H1 (cell line): ENCODE measurements at regions not wholly inside any gene's neighbourhood (a gene's known extent, or its start where the extent isn't known, plus 50 kb on each side); places are given as distances from the start of the nearest gene placed in this dataset.

Source experiments
- BCL11A ChIP-seq, 2 experiments: IDR thresholded peaks; one replicate each; pipeline ENCODE4 v1.6.1; 2011; ENCODE audit warnings: low read depth in 2 of 2, low read length in 2 of 2, mild to moderate bottlenecking in 2 of 2
- POLR2A ChIP-seq, 2 experiments: IDR thresholded peaks; 1 replicate in 1 of 2; 2 replicates in 1 of 2; pipeline ENCODE4 v1.6.1; 2011; ENCODE audit warnings: low read depth in 2 of 2, low read length in 2 of 2, mild to moderate bottlenecking in 2 of 2; ENCODE audit errors: control extremely low read depth in 1 of 2
- RFX5 ChIP-seq: IDR thresholded peaks from 2 replicates; pipeline ENCODE4 v1.6.1; 2011; ENCODE audit warnings: low read depth, low read length, improper control_type of control experiment, borderline replicate concordance
- SIN3A ChIP-seq, 2 experiments: IDR thresholded peaks in 1 of 2; conservative IDR thresholded peaks in 1 of 2; 2 replicates each; pipeline ENCODE4 v1.6.1; 2011 to 2012; ENCODE audit warnings: low read length in 2 of 2, improper control_type of control experiment in 1 of 2, low read depth in 1 of 2, mild to moderate bottlenecking in 1 of 2
- TCF12 ChIP-seq: IDR thresholded peaks from 2 replicates; pipeline ENCODE4 v1.6.1; 2011; ENCODE audit warnings: low read depth, mild to moderate bottlenecking, low read length
- TF ChIP-seq, protein P1 (sequence below), 3 experiments: IDR thresholded peaks; 1 replicate in 2 of 3; 2 replicates in 1 of 3; pipeline versions ENCODE4 v1.5.1 to v1.6.1; 2011; ENCODE audit warnings: low read length in 3 of 3, mild to moderate bottlenecking in 3 of 3, inconsistent platforms in 2 of 3, low read depth in 1 of 3, moderate library complexity in 1 of 3; ENCODE audit not compliant: insufficient read depth in 1 of 3; ENCODE audit errors: control extremely low read depth in 1 of 3

GRCh38 chr2:40564184-40564583 lies 112.3 kb upstream of the SLC8A1 start:
- TF ChIP-seq TCF12 (no peak), POLR2A (IDR thresholded peaks at IDR 0.05; ENCODE audit: control extremely low read depth in 1 of 2, low read depth in 2 of 2, low read length in 2 of 2) (no peak), BCL11A (IDR thresholded peaks at IDR 0.05; ENCODE audit: low read depth in 2 of 2, low read length in 2 of 2) (no peak), RFX5 (no peak), SIN3A (conservative IDR thresholded peaks at IDR 0.05 in 1 of 2, IDR thresholded peaks at IDR 0.05 in 1 of 2; ENCODE audit: low read depth in 1 of 2, low read length in 2 of 2) (no peak)
- TF ChIP-seq, protein P1, sequence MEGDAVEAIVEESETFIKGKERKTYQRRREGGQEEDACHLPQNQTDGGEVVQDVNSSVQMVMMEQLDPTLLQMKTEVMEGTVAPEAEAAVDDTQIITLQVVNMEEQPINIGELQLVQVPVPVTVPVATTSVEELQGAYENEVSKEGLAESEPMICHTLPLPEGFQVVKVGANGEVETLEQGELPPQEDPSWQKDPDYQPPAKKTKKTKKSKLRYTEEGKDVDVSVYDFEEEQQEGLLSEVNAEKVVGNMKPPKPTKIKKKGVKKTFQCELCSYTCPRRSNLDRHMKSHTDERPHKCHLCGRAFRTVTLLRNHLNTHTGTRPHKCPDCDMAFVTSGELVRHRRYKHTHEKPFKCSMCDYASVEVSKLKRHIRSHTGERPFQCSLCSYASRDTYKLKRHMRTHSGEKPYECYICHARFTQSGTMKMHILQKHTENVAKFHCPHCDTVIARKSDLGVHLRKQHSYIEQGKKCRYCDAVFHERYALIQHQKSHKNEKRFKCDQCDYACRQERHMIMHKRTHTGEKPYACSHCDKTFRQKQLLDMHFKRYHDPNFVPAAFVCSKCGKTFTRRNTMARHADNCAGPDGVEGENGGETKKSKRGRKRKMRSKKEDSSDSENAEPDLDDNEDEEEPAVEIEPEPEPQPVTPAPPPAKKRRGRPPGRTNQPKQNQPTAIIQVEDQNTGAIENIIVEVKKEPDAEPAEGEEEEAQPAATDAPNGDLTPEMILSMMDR (IDR thresholded peaks at IDR 0.05; ENCODE audit: control extremely low read depth in 1 of 3, insufficient read depth in 1 of 3, low read depth in 1 of 3, low read length in 3 of 3), result no peak
